Activated T-helper 17 cell treated with anti-CD3 and anti-CD28 coated beads, Interleukin-2, amount 50 U/mL, for 72 hours (primary cell): ENCODE measurements at regions not wholly inside any gene's neighbourhood (a gene's known extent, or its start where the extent isn't known, plus 50 kb on each side); places are given as distances from the start of the nearest gene placed in this dataset.
"Not testable (repeated sequence)": the region's sequence is repeated elsewhere in the genome, so short reads cannot be mapped to it uniquely, and the experiment has no call there.

Experiments used
- ATAC-seq: fragments of 150-1000 bp; cut with Tn5 transposase; replicated peaks from 2 replicates; pipeline ENCODE4 v1.10.0; 2021; ENCODE audit warnings: mild to moderate bottlenecking, moderate library complexity
- H3K27ac Mint-ChIP-seq: one replicate; pipeline ENCODE4 v1.8.0; 2022; ENCODE audit warnings: mixed read lengths
- H3K27me3 Mint-ChIP-seq: one replicate; pipeline ENCODE4 v1.8.0; 2022; ENCODE audit warnings: mixed read lengths
- H3K36me3 Mint-ChIP-seq: one replicate; pipeline ENCODE4 v1.8.0; 2022; ENCODE audit warnings: low read depth, mild to moderate bottlenecking, mixed read lengths
- H3K4me1 Mint-ChIP-seq: one replicate; pipeline ENCODE4 v1.8.0; 2022; ENCODE audit warnings: mixed read lengths
- H3K4me3 Mint-ChIP-seq: one replicate; pipeline ENCODE4 v1.8.0; 2022; ENCODE audit warnings: mild to moderate bottlenecking, mixed read lengths
- H3K9me3 Mint-ChIP-seq: one replicate; pipeline ENCODE4 v1.8.0; 2022; ENCODE audit warnings: mixed read lengths

DNA sequence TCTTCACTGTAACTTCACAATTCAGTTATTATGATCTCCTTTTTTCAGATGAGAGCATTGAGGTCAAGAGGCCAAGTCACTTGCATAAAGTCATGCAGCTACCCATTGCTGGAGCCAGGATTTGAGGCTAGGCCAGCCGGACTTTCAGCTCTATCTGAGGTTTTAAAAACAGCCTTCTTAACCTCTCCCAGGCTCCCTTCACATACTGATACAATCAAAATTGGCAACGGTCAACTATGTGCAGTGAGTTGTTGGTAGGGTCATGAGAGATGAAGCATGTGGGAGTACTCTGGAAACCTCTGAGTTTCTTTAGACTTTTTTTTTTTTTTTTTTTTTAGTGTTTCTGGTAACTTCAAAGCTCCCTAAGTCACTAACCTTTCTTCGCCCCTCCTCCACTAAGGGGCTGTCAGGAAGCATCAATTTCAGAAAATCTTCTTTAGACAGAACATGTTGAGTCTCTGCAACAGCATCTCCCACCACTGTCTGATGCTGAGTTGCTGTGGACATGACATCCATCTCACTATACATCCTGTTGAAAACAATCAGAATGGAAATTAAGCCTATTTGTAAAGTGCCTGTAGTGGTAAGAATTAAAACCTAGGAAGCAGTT lies 201.8 kb downstream of the SIPA1L2 start:
- no peaks in the 10 kb centered on the region for H3K4me1 Mint-ChIP-seq

DNA sequence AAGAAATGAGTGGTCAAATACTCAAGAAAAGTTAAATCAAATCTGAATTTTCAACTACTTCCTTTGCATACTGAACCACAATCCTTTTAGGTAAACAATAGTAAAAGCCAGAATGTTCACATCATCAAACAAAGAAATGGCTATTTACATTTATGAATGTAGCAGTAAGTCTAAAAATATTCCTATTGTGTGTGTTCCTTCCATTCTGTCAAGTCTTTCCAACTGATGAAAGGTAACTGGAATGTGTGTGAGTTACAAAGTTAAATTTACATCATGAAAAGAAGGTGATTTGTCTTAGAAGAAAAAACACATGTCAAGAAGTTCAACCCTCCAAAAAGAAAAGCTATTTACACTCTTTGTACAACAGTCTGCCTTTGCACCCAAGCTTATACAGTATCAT lies 203.1 kb downstream of the SIPA1L2 start:
- H3K9me3 Mint-ChIP-seq: no peaks in the 10 kb centered on the region
- no peaks in the 10 kb centered on the region for H3K4me1 Mint-ChIP-seq
- H3K27ac Mint-ChIP-seq: no peak overlapping the region
- H3K4me3 Mint-ChIP-seq: no peak overlapping the region
- H3K36me3 Mint-ChIP-seq: peaks cover 35% of the 10 kb centered on the region
- H3K27me3 Mint-ChIP-seq: no peaks in the 10 kb centered on the region
- ATAC-seq: no peak

More for the DNA sequence above, 201.8 kb downstream of the SIPA1L2 start:
- no peak overlapping the region for H3K27ac Mint-ChIP-seq
- H3K4me3 Mint-ChIP-seq: no peak overlapping the region
- peaks cover 29% of the 10 kb centered on the region for H3K36me3 Mint-ChIP-seq
- ATAC-seq: no peak
- H3K9me3 Mint-ChIP-seq: no peaks in the 10 kb centered on the region
- no peaks in the 10 kb centered on the region for H3K27me3 Mint-ChIP-seq

DNA sequence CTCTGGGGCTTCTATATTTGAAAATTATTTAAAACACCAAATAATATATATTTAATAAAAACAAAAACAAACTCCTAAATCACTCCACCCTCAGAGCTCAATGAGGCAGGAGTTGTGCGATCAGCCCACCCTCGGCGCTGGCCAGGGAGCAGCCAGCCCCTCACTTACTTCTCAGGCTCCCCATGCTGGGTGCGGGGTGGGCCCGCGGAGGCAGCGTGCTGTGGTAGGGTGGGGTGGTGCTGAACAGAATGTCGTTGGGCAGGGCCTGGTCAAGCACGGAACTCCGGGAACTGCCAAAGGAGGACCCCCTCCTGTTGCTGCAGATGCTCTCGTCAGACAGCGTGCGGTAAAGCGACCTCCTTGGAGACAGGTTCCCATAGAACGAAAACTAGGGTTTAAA lies 204.5 kb downstream of the SIPA1L2 start:
- Mint-ChIP-seq H3K27ac (no peak overlapping the region), H3K4me3 (no peak overlapping the region), H3K4me1 (no peaks in the 10 kb centered on the region), H3K9me3 (no peaks in the 10 kb centered on the region), H3K36me3 (peaks cover 35% of the 10 kb centered on the region), H3K27me3 (no peaks in the 10 kb centered on the region)
- no peak for ATAC-seq

DNA sequence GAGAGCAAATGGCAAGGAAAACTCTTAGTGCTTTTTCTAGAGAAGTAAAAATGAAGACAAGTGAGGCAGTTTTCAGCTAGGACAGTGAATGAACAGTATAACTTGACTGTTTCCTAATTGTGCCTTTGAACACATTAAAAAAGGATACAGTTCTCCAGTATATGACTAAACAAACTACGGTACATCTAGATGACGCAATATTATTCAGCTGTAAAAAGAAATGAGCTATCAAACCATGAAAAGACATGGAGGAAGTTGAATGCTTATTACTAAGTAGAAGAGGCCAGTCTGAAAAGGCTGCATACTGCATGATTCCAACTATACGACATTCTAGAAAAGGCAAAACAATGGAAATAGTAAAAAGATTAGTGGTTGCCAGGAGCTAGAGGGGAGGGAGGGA lies 206.3 kb downstream of the SIPA1L2 start:
- Mint-ChIP-seq H3K36me3 (peaks cover 47% of the 10 kb centered on the region), H3K4me1 (no peaks in the 10 kb centered on the region), H3K9me3 (no peaks in the 10 kb centered on the region), H3K27me3 (no peaks in the 10 kb centered on the region), H3K27ac (no peak overlapping the region), H3K4me3 (no peak overlapping the region)
- no peak for ATAC-seq

DNA sequence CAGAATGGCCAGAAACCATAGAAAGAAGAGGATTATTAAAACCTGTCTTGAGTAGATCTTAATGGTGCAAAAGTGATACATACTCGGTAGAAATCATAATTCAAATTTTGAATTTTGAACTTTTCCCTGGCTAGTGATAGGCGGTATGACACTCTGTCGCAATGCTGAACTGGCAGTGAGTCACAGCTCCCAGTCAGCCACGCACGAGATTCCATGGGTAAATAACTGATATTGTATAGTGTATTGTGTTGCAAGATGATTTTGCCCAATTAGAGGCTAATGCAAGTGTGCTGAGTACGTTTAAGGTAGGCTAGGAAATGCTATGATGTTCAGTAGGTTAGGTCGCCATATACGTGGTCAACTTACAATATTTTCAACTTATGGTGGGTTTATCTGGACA lies 207.0 kb downstream of the SIPA1L2 start:
- ATAC-seq: no peak
- no peak overlapping the region for H3K27ac Mint-ChIP-seq

DNA sequence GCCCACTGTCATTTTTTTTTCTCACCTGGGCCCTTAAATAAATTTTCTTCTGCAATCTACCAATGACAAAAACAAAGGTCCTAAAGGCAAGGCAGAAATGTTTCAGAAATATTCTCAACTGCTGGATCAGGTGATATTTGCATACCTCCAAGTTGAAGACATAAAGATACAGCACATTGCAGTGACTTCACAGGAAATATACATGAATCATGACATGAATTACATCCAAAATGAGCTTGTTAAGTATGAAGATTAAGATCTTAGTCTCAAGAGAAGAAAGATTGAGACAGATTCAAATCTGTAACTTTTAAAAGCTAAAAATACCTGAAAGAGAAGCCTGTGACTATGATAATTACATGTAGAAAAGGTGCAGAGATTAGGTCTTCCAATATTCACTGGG lies 207.8 kb downstream of the SIPA1L2 start:
- ATAC-seq: no peak
- no peak overlapping the region for H3K27ac Mint-ChIP-seq
- peaks cover 38% of the 10 kb centered on the region for H3K36me3 Mint-ChIP-seq
- no peaks in the 10 kb centered on the region for H3K9me3 Mint-ChIP-seq
- no peak overlapping the region for H3K4me3 Mint-ChIP-seq
- H3K4me1 Mint-ChIP-seq: no peaks in the 10 kb centered on the region
- no peaks in the 10 kb centered on the region for H3K27me3 Mint-ChIP-seq

More for the DNA sequence above, 207.0 kb downstream of the SIPA1L2 start:
- Mint-ChIP-seq H3K27me3 (no peaks in the 10 kb centered on the region), H3K36me3 (peaks cover 40% of the 10 kb centered on the region), H3K4me3 (no peak overlapping the region), H3K9me3 (no peaks in the 10 kb centered on the region), H3K4me1 (no peaks in the 10 kb centered on the region)

DNA sequence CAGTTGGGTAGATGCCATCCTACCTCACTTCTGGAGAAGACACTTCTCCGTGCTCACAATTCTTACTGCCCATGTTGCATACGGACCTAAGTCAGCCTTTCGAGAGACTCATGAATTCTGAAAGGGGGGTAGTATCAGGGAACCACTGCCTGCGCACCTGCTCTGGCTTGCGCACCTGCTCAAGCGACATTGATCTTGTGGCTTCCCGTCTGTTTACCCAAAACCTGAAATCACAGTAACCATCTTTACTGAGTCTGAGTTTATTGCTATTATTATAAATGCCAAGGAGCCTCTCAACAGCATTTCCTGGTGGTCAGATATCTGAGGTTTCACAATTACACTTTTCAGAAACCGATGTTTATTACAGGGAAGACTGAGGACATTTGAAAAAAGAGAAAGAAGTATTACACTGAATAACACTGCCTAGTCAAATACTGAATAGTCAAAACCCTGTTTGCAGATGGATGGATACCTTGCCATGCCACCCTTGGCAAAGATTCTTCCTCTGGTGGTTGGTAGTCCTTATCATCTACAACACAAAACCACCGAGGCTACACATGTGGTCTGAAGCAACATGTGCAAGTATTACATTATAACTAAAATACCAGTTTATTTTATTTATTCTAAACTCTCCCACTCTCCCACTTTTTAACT lies 208.7 kb downstream of the SIPA1L2 start:
- Mint-ChIP-seq H3K4me3 (no peak overlapping the region), H3K36me3 (peaks cover 38% of the 10 kb centered on the region), H3K27ac (no peak overlapping the region), H3K4me1 (no peaks in the 10 kb centered on the region), H3K9me3 (no peaks in the 10 kb centered on the region), H3K27me3 (no peaks in the 10 kb centered on the region)
- ATAC-seq: no peak

DNA sequence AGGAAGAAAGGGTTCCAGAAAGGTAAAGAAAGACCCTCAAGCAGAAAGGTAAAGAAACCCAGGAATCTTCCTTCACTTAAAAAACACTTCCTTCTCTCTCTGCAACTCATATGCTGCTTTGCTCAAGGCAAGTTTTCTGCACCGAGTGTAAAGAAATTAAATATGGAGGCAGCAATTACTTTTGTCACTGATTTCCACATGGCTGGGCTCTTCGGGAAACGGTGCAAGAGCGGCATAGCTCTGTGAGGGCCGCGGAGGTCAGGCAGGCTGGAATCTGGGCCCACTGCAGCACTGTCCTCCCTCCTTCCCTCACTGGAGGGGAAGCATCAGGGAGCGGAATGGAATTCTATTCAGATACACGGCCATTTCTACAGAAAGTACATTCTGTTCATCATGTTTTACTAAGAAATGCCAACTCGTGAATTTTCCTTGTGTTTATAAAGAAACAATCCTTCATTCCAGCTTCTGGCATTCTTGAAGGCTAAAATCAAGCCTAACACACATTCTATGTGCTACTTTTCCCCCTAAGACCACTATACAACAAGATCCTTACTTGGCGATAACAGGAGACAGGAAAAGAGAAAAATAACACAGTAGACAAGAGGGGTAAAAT lies 212.2 kb downstream of the SIPA1L2 start:
- no peak overlapping the region for H3K27ac Mint-ChIP-seq
- H3K27me3 Mint-ChIP-seq: no peaks in the 10 kb centered on the region
- no peaks in the 10 kb centered on the region for H3K9me3 Mint-ChIP-seq
- H3K4me3 Mint-ChIP-seq: no peak overlapping the region
- no peaks in the 10 kb centered on the region for H3K4me1 Mint-ChIP-seq
- H3K36me3 Mint-ChIP-seq: peaks cover 33% of the 10 kb centered on the region
- no peak for ATAC-seq

DNA sequence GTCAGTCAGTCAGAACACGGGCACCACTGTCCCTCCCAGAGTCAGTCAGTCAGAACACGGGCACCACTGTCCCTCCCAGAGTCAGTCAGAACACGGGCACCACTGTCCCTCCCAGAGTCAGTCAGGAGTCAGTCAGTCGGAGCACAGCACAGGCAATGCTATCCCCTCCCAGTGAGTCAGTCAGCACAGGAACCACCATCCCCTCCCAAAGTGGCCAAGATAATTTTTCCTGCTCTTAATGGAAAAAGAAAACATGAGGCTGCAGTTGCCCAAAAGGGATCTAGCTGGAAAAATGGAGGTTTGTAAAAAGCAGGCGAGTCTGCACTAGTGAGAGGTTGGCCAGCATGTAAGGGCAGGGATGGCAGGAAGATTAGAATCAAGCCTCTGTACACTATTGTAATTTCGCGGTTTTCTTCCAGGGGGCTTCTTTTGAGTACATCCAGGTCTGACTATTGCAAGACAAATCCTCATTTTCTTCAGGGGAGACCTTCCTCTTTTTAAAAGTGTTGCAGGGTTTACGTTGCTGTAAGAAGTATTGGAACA lies 213.8 kb downstream of the SIPA1L2 start:
- ATAC-seq: no peak
- H3K4me3 Mint-ChIP-seq: no peak overlapping the region
- no peaks in the 10 kb centered on the region for H3K9me3 Mint-ChIP-seq
- no peaks in the 10 kb centered on the region for H3K4me1 Mint-ChIP-seq
- H3K27me3 Mint-ChIP-seq: no peaks in the 10 kb centered on the region
- H3K27ac Mint-ChIP-seq: no peak overlapping the region
- peaks cover 35% of the 10 kb centered on the region for H3K36me3 Mint-ChIP-seq

DNA sequence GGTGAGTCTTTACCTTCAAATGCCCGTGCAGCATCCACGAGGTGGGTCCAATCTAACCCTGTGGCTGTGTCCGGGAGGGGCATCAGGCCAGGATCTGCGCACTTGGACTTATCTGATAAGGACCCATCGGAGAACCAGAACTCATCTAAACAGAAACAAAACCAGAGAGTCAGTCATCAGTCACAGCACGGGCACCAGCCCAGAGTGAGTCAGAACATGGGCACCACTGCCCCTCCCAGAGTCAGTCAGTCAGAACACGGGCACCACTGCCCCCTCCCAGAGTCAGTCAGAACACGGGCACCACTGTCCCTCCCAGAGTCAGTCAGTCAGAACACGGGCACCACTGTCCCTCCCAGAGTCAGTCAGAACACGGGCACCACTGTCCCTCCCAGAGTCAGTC lies 214.5 kb downstream of the SIPA1L2 start:
- H3K36me3 Mint-ChIP-seq: peaks cover 35% of the 10 kb centered on the region
- H3K9me3 Mint-ChIP-seq, H3K4me1 Mint-ChIP-seq, H3K4me3 Mint-ChIP-seq, H3K27ac Mint-ChIP-seq, ATAC-seq, H3K27me3 Mint-ChIP-seq: not testable (repeated sequence)

DNA sequence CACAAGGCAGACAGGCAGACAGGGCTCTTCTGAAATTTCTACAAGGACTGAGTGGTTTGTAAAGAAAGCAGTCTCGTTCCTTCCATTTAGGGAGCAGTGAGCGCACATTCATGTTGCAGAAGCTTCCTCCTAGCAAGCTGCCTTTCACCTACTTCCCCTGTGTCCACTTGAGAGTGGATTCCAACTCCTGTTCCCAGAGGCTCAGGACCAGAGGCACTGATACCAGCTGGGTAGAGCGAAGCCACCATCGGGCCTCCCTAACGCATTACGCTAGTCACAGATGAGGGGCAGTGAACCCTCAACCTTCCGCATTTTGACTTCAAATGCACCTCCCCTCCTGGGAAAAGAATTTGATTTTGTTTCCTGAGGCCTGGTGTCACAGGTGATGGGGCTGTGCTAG lies 215.8 kb downstream of the SIPA1L2 start:
- no peak overlapping the region for H3K4me3 Mint-ChIP-seq
- H3K36me3 Mint-ChIP-seq: peaks cover 26% of the 10 kb centered on the region
- H3K27me3 Mint-ChIP-seq: no peaks in the 10 kb centered on the region
- peaks cover 5% of the 10 kb centered on the region for H3K9me3 Mint-ChIP-seq
- no peaks in the 10 kb centered on the region for H3K4me1 Mint-ChIP-seq
- no peak for ATAC-seq
- no peak overlapping the region for H3K27ac Mint-ChIP-seq

DNA sequence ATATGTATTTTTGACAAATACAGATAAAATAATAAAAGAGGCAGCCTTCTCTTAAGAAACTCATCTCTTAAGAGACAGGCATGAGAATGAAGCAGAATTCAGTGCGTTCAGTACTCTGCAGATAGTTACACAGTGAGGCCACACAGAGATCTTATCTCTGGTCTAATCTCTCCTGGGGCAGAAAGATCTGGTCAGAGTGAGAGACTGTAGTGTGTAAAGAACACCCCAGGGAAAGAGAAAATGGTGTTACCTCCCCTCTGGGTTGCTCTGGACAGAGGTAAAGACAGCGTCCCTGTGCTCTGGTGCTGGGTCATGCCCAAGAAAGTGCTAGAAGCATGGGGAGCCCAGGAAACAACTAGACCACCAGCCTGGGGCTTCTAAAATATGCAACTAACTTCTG lies 216.3 kb downstream of the SIPA1L2 start:
- Mint-ChIP-seq H3K36me3 (peaks cover 22% of the 10 kb centered on the region), H3K27ac (no peak overlapping the region), H3K27me3 (no peaks in the 10 kb centered on the region), H3K4me1 (no peaks in the 10 kb centered on the region), H3K9me3 (peaks cover 5% of the 10 kb centered on the region), H3K4me3 (no peak overlapping the region)
- no peak for ATAC-seq

DNA sequence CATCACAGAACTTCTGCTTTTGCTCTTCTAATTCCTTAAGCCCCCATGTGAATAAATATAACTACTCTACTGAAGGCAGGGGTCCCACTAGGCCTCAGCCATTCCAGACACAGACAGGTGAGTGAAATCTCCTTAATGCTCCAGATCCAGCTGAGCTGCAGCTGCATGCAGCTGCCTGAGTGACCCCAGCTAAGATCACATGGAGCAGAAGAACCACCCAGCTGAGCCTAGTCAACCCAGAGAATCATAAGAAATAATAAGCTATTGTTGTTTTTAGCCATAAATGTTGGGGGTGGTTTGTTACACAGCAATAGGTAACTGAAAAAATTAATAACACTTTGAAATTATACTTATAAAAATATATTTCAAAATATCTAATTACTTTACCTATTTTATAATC lies 220.3 kb downstream of the SIPA1L2 start:
- H3K27me3 Mint-ChIP-seq: no peaks in the 10 kb centered on the region

DNA sequence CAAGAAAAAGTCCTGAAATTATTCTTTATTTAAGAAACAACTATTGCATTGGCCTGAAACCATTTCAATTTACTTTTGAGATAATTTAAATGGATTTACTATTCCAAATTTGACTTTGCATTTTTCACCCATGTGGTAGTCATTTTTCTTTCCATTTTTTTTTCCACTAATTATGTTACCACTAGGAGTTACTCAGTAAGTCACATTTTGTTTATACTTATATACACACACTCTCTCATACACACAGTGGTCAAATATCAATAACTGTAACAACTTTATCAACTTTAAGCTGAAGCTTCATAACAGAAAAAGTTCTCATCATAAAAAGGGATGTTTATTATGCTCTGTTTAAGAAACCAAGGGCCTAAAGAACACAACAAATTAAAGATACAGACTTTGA lies 222.8 kb downstream of the SIPA1L2 start:
- no peaks in the 10 kb centered on the region for H3K4me1 Mint-ChIP-seq
- H3K4me3 Mint-ChIP-seq: no peak overlapping the region
- H3K27me3 Mint-ChIP-seq: no peaks in the 10 kb centered on the region
- no peak overlapping the region for H3K27ac Mint-ChIP-seq
- ATAC-seq: no peak
- H3K36me3 Mint-ChIP-seq: peaks cover 14% of the 10 kb centered on the region
- H3K9me3 Mint-ChIP-seq: peaks cover 5% of the 10 kb centered on the region

More for the DNA sequence above, 220.3 kb downstream of the SIPA1L2 start:
- no peak for ATAC-seq
- no peak overlapping the region for H3K27ac Mint-ChIP-seq
- peaks cover 5% of the 10 kb centered on the region for H3K9me3 Mint-ChIP-seq
- no peaks in the 10 kb centered on the region for H3K4me1 Mint-ChIP-seq
- H3K36me3 Mint-ChIP-seq: peaks cover 12% of the 10 kb centered on the region
- H3K4me3 Mint-ChIP-seq: no peak overlapping the region

DNA sequence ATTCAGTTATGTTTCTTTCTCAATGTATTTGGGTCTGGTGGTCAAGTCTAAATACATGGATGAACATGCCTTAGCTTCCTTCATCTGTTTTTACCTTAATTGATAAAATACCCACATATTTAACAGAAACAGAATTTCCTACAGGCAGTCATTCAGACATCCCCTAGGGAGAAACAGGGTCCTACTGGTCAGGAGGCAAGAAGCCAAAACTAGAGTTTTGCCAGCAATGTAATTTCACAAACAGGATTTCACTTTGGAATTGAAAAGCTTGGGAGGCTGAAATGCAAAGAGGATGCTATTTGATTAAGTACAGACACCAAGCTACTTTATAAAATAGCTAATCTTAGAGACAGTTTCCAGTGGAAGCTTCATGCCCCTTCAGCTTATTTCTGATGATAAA lies 224.2 kb downstream of the SIPA1L2 start:
- ATAC-seq: no peak
- Mint-ChIP-seq H3K9me3 (peaks cover 5% of the 10 kb centered on the region), H3K4me1 (no peaks in the 10 kb centered on the region), H3K27me3 (no peaks in the 10 kb centered on the region), H3K27ac (no peak overlapping the region), H3K36me3 (peaks cover 21% of the 10 kb centered on the region), H3K4me3 (no peak overlapping the region)
